Pulmonary artery endothelial cell (primary cell): ENCODE measurements at regions not wholly inside any gene's neighbourhood (a gene's known extent, or its start where the extent isn't known, plus 50 kb on each side); places are given as distances from the start of the nearest gene placed in this dataset.
A peak's percentile ranks its signal among the peaks of the same experiment; 100 is the strongest.
"Not testable (repeated sequence)": the region's sequence is repeated elsewhere in the genome, so short reads cannot be mapped to it uniquely, and the experiment has no call there.

Experiments used
- DNase-seq: peaks from one replicate; pipeline ENCODE4 v3.0.0-alpha.2; 2011; ENCODE audit warnings: low read depth, low spot score

GRCh38 chr5:43833961-43834360 lies 231.0 kb downstream of the NNT start:
- DNase-seq, result no peak

- not testable (repeated sequence) for DNase-seq
Observed at GRCh38 chr5:43824325-43824964, 221.5 kb downstream of the NNT start.

- not testable (repeated sequence) for DNase-seq
Observed at GRCh38 chr5:43818394-43818793, 215.4 kb downstream of the NNT start.

- no peak for DNase-seq
Observed at GRCh38 chr5:43815497-43815896, 212.5 kb downstream of the NNT start.

- no peak for DNase-seq
Observed at GRCh38 chr5:43804723-43805122, 201.7 kb downstream of the NNT start.

- no peak for DNase-seq
Observed at GRCh38 chr5:43804041-43804440, 201.1 kb downstream of the NNT start.

- DNase-seq, result no peak
Observed at GRCh38 chr5:43802651-43803050, 199.7 kb downstream of the NNT start.

GRCh38 chr5:43802119-43802518 lies 199.1 kb downstream of the NNT start:
- no peak for DNase-seq

GRCh38 chr5:43798740-43799139 lies 195.8 kb downstream of the NNT start:
- no peak for DNase-seq

GRCh38 chr5:43791880-43792279 lies 188.9 kb downstream of the NNT start:
- DNase-seq, result not testable (repeated sequence)

- DNase-seq, result no peak
Observed at GRCh38 chr5:43785198-43785597, 182.2 kb downstream of the NNT start.

GRCh38 chr5:43780586-43780985 lies 177.6 kb downstream of the NNT start:
- DNase-seq, result no peak

GRCh38 chr5:43774881-43775399 lies 172.0 kb downstream of the NNT start:
- no peak for DNase-seq

- peak; percentile 11 for DNase-seq
Observed at GRCh38 chr5:43773478-43773844, 170.5 kb downstream of the NNT start.

GRCh38 chr5:43772764-43773477 lies 169.9 kb downstream of the NNT start:
- DNase-seq, result peak; percentile 30

- no peak for DNase-seq
Observed at GRCh38 chr5:43772458-43772763, 169.4 kb downstream of the NNT start.

GRCh38 chr5:43771611-43772031 lies 168.6 kb downstream of the NNT start:
- no peak for DNase-seq

GRCh38 chr5:43769571-43770355 lies 166.8 kb downstream of the NNT start:
- peak; percentile 41 for DNase-seq
